Right lobe of liver (tissue), 6 donors: ENCODE measurements at regions not wholly inside any gene's neighbourhood (a gene's known extent, or its start where the extent isn't known, plus 50 kb on each side); places are given as distances from the start of the nearest gene placed in this dataset.

ENCODE experiments used
- ATAC-seq, 4 donors: fragments of 200-7000 bp; cut with Tn5 transposase; one replicate each; pipeline ENCODE4 v1.9.1; 2020; ENCODE audit warnings: mild to moderate bottlenecking in 4 of 4, moderate library complexity in 4 of 4
- DNase-seq, 3 donors: peaks; one replicate each; pipeline ENCODE4 v3.0.0-alpha.2; 2020
- H3K27ac ChIP-seq, 3 donors: fragments of 200-600 bp; one replicate each; pipeline ENCODE4 v1.8.0; 2022
- H3K27me3 ChIP-seq, 2 donors: fragments of 200-600 bp; one replicate each; pipeline ENCODE4 v1.8.0; 2022
- H3K36me3 ChIP-seq, 4 donors: fragments of 200-600 bp; sonication (generic) in 1 of 4; one replicate each; pipeline versions ENCODE4 v1.5.1 to v1.8.0; 2017 to 2022; ENCODE audit warnings: control low read depth in 1 of 4
- H3K4me1 ChIP-seq, 4 donors: fragments of 200-600 bp; sonication (generic) in 1 of 4; one replicate each; pipeline versions ENCODE4 v1.5.1 to v1.8.0; 2017 to 2022; ENCODE audit warnings: control low read depth in 1 of 4
- H3K4me3 ChIP-seq, 3 donors: fragments of 200-600 bp; one replicate each; pipeline ENCODE4 v1.8.0; 2022
- H3K9me3 ChIP-seq, 4 donors: fragments of 200-600 bp; sonication (generic) in 1 of 4; one replicate each; pipeline versions ENCODE4 v1.5.1 to v1.8.0; 2017 to 2022; ENCODE audit warnings: control low read depth in 1 of 4
- CTCF ChIP-seq, 4 donors: fragments of 200-600 bp in 3 of 4; fragments of 450-650 bp in 1 of 4; IDR thresholded peaks; one replicate each; pipeline versions ENCODE4 v1.5.1 to v1.8.0; 2016 to 2022; ENCODE audit warnings: antibody characterized with exemption in 4 of 4, mild to moderate bottlenecking in 2 of 4
- POLR2A ChIP-seq: fragments of 450-650 bp; IDR thresholded peaks from one replicate; pipeline ENCODE4 v1.6.1; 2017; ENCODE audit warnings: antibody characterized with exemption, mild to moderate bottlenecking
- WGBS: methylation state at CpG from one replicate; pipeline ENCODE4 v1.1.6; 2018; ENCODE audit warnings: low coverage, low lambda C conversion rate; ENCODE audit not compliant: insufficient coverage; ENCODE audit errors: missing lambda C conversion rate; 5-methylcytosine and 5-hydroxymethylcytosine counted together
- intact Hi-C, 2 donors: fragments of 100-400 bp; cut with DNase I; formaldehyde crosslinking; loops; one replicate each; pipeline versions ENCODE4 v1.11.2 to v1.14.1; 2022
- donor health status: DM: no; HTN: yes; CAD: no.
- donor health status: DM: no; HTN: no; CAD: no.
- donor health status: DM: no; HTN: no; CAD: no.
- donor health status: DM: no; HTN: yes; CAD: no.
- donor health status: DM: no; HTN: yes; CAD: no.

DNA sequence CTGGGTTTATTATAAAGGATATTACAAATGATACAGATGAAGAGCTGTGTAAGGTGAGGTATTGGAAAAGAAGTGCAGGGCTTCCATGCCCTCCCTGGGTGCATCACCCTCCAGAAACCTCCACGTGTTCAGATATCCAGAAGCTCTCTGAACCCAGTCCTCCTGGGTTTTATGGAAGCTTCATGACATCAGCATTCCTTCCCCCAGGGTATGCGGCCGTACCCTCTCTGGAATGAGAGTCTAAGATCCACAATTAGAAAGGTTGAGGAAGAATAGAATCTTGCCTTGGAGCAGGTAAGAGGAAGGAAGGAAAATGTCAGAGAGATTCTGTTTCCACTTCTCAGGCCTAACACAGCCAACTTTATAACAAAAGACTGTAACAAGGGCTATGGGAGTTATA, 208.2 kb upstream of the DCC start:
- WGBS: 54% methylated on average over 3 of the region's 3 CpGs
- Histone ChIP-seq H3K36me3 (no peaks in the 10 kb centered on the region), H3K27me3 (no peaks in the 10 kb centered on the region), H3K4me3 (no peak overlapping the region), H3K27ac (no peak overlapping the region), H3K9me3 (peaks cover 0 to 8% (median 0%) of the 10 kb centered on the region in 4 donors), H3K4me1 (no peaks in the 10 kb centered on the region)
- intact Hi-C loops: no loop called here
- DNase-seq (no peak), ATAC-seq (no peak)
- TF ChIP-seq CTCF (IDR thresholded peaks at IDR 0.05) (no peak), POLR2A (no peak)

DNA sequence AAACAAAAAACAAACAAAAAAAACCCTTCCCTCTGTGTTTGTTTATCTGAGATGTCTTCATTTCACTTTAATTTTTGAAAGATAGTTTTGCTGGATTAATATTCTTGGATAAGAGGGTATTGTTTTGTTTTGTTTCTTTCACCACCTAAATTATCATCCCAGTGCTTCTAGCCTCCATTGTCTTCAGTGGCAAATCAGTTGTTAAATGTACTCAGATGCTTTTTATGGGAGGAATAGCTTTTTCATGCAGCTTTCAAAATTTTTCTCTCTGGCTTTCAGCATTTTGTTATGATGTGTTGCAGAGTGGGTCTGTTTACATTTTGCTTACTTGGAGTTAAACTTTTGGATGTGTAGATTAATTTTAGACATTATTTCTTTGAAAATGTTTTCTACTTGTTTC, 203.5 kb upstream of the DCC start:
- Histone ChIP-seq H3K4me3 (no peak overlapping the region), H3K27ac (no peak overlapping the region), H3K27me3 (no peaks in the 10 kb centered on the region), H3K36me3 (no peaks in the 10 kb centered on the region), H3K9me3 (peaks cover 0 to 11% (median 0%) of the 10 kb centered on the region in 4 donors), H3K4me1 (no peaks in the 10 kb centered on the region)
- ATAC-seq: no peak
- intact Hi-C loops: no loop called here
- TF ChIP-seq POLR2A: no peak
- no peak for TF ChIP-seq CTCF (IDR thresholded peaks at IDR 0.05)
- DNase-seq: no peak

DNA sequence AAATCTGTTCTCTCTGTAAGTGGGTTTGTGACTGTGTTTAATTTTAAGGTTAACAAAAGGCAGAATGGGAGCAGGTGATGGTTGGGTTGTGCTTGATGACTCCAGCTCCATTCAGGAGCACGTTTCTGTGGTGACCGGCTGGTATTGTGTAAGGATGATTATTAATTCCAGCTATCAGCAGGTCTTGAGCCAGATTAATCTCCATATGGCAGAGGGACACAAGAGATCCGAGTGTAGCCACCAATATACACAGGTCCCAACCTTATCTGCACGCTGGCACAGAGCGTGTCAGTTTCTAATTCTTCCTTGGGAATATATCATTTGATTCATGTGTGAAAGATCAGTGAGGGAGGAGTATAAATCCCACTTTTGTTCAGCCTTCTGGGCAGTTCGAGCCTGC, 199.0 kb upstream of the DCC start:
- Histone ChIP-seq H3K36me3 (no peaks in the 10 kb centered on the region), H3K27me3 (no peaks in the 10 kb centered on the region), H3K4me3 (no peak overlapping the region), H3K9me3 (peaks cover 0 to 11% (median 0%) of the 10 kb centered on the region in 4 donors), H3K4me1 (no peaks in the 10 kb centered on the region), H3K27ac (no peak overlapping the region)
- no peak for DNase-seq
- WGBS: 60% methylated on average over 4 of the region's 6 CpGs
- ATAC-seq: no peak
- intact Hi-C loops: no loop called here
- no peak for TF ChIP-seq CTCF (IDR thresholded peaks at IDR 0.05)
- TF ChIP-seq POLR2A: no peak

DNA sequence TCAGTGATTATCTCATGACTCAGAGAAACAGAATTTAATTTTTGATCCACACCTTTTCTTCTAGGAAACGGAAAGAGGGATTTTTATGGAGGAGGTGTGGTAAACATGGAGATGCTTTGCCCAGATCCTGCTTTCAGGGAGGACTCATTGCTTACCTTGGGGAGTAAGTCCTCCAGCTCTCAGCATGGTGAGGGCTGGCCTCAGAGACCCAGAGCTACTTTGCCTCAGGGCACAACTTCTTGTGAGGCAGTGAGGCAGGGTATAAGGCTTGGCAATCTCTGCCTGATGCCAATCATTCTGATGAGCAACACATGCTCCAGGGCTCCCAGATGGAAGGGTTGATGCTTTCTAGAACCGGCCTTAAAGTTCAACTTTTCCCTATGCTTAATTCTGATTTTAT, 189.9 kb upstream of the DCC start:
- Histone ChIP-seq H3K4me1 (no peaks in the 10 kb centered on the region), H3K27ac (no peak overlapping the region), H3K4me3 (no peak overlapping the region), H3K36me3 (no peaks in the 10 kb centered on the region), H3K27me3 (no peaks in the 10 kb centered on the region), H3K9me3 (no peaks in the 10 kb centered on the region)
- ATAC-seq: no peak
- TF ChIP-seq POLR2A: no peak
- no peak for DNase-seq
- WGBS: 43% methylated on average over 2 of the region's 2 CpGs
- intact Hi-C loops: no loop called here

- DNase-seq (no peak), ATAC-seq (no peak)
- Histone ChIP-seq H3K4me3 (no peak overlapping the region), H3K27ac (no peak overlapping the region), H3K27me3 (no peaks in the 10 kb centered on the region), H3K4me1 (no peaks in the 10 kb centered on the region), H3K9me3 (no peaks in the 10 kb centered on the region), H3K36me3 (no peaks in the 10 kb centered on the region)
- WGBS: 52% methylated on average over 3 of the region's 3 CpGs
- TF ChIP-seq POLR2A (no peak), CTCF (IDR thresholded peaks at IDR 0.05) (no peak)
- intact Hi-C loops: no loop called here
Measured at GRCh38 chr18:52152036-52152435, 188.0 kb upstream of the DCC start.
